ENCODE measurements at regions not wholly inside any gene's neighbourhood (a gene's known extent, or its start where the extent isn't known, plus 50 kb on each side); places are given as distances from the start of the nearest gene placed in this dataset.
"Not testable (repeated sequence)": the region's sequence is repeated elsewhere in the genome, so short reads cannot be mapped to it uniquely, and the experiment has no call there.

DNA sequence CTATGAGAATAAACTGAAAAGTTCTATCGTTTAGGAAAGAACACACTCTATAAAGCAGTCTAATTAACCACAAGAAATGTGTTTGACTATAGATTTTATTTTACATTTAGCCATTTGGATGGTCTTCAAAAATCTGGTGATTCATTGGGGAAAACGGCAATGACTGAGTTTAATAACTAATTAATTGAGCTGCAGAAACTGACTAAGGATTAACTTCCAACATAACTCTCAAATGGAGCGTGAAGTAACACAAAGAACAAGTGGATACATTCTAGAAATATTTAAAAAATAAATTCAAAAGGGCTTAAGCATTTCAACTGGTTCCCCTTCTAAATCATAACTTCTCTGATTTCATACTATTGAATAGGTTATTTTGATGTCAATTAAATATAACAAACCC is 1582.4 kb downstream of the PCDH18 start:
- DNase-seq, result no peak

- DNase-seq, result no peak
Measured at GRCh38 chr4:135948797-135949196, 1583.5 kb downstream of the PCDH18 start.

DNA sequence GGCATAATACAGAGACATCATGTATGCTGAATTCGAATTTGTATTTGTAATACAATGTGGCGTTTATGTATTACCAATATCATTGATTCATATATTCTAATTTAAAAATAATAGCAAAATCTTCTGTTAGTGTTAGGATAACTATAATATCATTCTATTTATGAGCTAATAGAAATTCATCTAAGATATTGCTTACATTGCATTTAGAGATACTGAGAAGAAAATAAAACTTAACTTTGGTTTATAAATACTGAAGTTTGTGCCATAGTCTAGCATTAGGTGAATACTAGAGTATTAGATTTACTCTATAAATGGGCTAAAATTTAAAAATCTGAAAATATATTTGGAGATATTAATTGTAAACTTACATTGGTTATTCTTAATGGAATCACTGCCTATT is 1590.6 kb downstream of the PCDH18 start:
- no peak for DNase-seq

- DNase-seq, result no peak
Measured at GRCh38 chr4:135934026-135934425, 1598.3 kb downstream of the PCDH18 start.

GRCh38 chr4:135927651-135928050 is 1604.6 kb downstream of the PCDH18 start:
- no peak for DNase-seq

DNA sequence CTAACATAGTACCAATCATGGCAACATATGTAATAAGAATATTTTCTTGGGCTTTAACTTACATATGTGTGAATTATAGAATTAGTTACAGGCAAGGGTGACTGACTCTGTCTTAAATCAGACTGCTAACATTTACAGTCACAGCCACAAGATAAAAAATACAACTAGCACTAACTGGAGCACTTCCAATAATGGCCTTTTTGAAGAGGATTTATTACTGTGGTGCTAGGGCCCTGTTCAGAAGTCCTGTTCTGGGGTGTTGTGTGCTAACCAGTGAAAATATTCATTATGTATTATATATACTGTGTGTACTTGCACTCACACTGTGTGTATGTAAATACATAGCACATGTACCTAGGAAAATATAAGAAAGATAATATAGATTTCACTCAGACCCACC is 1611.2 kb downstream of the PCDH18 start:
- DNase-seq, result no peak

DNA sequence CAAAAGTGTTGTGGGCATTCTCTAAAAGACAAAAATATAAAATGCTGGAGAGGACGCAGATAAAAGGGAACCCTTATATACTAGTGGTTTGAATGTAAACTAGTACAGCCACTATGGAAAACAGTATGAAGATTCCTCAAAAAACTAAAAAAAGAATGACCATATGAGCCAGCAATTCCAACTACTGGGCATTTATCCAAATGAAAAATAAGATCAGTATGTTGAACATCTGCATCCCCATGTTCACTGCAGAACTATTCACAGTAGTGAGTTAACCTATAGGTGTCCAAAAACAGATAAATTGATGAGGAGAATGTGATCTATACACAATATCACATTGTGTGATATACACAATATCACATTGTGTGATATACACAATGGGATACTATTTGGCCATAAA is 1615.3 kb downstream of the PCDH18 start:
- no peak for DNase-seq

DNA sequence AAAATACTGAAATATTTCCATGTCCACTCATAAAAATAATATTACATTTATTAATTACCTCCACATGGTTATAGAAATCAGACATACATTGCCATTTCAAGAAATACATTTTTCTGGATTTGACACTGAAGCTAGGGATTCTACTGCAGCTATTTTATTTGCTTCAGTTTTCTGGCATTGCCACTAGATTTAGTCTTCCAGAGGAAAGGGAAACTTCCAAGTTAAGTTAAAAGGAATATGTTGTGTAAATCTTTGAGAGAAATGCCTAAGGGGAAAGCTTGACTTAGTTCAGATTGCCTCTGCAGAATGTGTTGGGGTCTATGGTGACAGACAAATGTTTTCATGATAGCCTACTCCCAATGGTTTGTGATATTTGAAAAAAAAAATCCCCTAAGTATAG is 1631.3 kb downstream of the PCDH18 start:
- DNase-seq, result no peak

GRCh38 chr4:135864304-135864703 is 1662.7 kb upstream of the PABPC4L start:
- DNase-seq, result not testable (repeated sequence)

DNA sequence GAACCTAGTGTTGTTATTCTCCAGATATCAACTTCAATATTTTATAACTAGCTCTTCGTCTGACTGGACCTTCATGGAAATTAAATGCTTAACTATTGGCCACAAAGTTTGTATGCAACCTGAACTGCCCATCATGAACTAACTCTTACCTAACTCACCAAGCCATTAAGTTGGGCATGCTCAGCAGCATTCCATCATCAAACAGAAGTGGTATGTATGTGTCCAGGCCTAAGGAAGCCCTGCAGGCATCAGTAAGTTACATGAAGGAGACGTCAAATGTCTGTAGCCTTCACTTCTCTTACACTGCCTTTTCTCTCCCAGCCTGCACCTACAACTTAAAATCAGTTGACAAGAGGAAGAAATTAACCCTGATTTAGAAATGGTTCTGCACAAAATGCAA is 1639.2 kb upstream of the PABPC4L start:
- DNase-seq, result no peak

DNA sequence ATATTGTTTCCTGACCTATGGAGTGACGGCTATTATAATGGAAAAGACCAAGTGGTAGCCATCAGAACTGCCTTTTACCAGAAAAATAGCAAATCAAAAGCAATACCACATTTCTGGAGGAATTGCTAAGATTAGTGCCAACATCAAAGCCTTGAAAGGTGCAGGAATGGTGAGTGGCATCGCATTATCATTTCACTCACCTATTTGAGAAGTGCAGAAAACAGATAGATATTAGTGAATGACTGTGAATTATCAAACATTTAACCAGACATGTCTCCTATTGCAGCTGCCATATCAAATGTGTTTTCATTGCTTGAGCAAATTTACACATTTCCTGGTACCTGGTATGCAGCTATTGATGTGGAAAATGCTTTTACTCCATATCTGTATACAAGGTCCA is 1638.1 kb upstream of the PABPC4L start:
- DNase-seq, result no peak

- peak in 25 of 58 donors; percentile 0 to 56 (median 4) for DNase-seq
Measured at GRCh38 chr4:135838889-135839288, 1637.3 kb upstream of the PABPC4L start.

- DNase-seq, result no peak
Measured at GRCh38 chr4:135834471-135834870, 1632.9 kb upstream of the PABPC4L start.

DNA sequence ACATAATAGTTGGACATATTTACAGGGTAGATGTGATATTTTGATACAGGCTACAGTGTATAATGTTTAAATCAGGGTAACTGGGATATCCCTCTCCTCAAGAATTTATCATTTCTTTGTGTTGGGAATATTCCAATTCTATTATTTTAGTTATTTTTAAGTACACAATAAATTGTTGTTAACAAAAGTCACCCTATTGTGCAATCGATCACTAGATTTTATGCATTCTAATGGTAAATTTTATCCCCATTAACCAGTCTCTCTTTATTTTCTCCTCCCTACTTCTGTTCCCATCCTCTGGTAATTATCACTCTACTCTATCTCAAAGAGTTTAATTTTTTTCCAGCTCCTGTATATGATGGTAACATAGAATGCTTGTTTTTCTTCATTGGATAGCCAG is 1631.9 kb upstream of the PABPC4L start:
- no peak for DNase-seq

DNA sequence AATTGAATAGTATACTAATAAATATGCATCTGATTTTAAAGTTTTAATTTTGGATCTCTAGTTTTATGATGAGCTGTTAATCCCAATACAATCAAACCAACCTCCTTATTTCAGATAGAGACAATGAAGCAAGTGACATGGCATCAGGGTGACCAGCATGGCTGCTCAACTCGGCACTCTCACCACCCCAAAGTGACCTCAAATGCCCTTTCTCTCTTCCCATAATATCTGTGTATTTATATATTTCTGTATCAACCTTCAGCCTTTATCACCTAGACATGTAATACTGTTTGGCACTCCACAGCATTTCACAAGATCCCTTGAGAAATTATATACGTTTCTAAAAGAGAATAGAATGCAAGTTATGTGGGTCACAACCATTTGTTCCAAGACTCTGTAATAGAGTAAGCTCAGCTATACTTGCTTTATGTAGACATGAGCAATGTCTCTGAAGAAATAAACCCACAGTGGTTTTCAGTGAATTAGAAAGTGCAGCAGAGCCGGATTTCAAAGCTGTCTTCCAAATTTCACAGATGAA is 1623.2 kb upstream of the PABPC4L start:
- no peak for DNase-seq

- no peak for DNase-seq
Measured at GRCh38 chr4:135804785-135805184, 1603.2 kb upstream of the PABPC4L start.

- no peak for DNase-seq
Measured at GRCh38 chr4:135777361-135777760, 1575.8 kb upstream of the PABPC4L start.

DNA sequence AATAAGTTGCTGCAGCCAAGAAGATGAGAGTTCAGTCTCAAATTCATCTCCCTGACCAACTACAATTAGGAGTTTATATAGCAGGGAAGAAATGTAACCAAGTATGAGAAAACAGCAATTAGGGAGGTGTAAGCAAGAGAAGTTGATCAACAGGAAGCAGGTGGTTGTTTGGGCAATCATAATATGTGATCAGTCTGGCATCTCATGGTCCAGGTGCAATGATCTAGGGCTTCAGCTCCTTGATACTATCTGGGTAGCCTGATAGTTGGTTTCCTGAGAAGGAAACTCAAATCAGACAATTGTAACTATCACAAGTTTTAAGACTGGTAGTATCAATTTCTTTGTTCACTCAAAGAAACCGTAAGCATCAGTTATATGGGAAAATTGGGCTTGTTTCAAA is 1574.3 kb upstream of the PABPC4L start:
- DNase-seq, result no peak

GRCh38 chr4:135770505-135770904 is 1568.9 kb upstream of the PABPC4L start:
- no peak for DNase-seq

DNA sequence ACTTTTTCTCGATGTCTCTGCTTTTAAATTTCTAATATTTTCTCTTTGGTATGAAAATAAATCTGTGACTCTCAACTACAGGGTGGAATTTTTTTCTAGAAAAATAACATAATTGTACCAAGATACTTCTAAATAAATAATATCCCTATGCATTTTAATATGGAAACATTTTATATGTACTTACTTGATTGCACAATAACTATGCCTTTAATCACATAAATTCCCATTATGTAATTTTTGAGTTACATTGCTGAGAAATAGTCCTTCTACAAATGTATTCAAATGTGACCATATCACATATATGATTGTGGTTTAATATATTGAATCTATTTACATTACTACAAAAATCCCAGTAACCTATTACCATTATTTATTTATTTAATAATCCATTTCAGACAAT is 1543.3 kb upstream of the PABPC4L start:
- DNase-seq, result no peak

- DNase-seq, result no peak
Measured at GRCh38 chr4:135741583-135741982, 1540.0 kb upstream of the PABPC4L start.

GRCh38 chr4:135739354-135739753 is 1537.8 kb upstream of the PABPC4L start:
- no peak for DNase-seq

GRCh38 chr4:135735512-135735911 is 1533.9 kb upstream of the PABPC4L start:
- DNase-seq, result no peak

- no peak for DNase-seq
Measured at GRCh38 chr4:135732448-135732847, 1530.9 kb upstream of the PABPC4L start.

Measured in anterior cingulate cortex (tissue), 58 donors.